Iris pigment epithelial cell (primary cell): ENCODE measurements at regions not wholly inside any gene's neighbourhood (a gene's known extent, or its start where the extent isn't known, plus 50 kb on each side); places are given as distances from the start of the nearest gene placed in this dataset.
"Not testable (repeated sequence)": the region's sequence is repeated elsewhere in the genome, so short reads cannot be mapped to it uniquely, and the experiment has no call there.

Source experiments
- DNase-seq: peaks from one replicate; pipeline ENCODE4 v3.0.0-alpha.2; 2011; ENCODE audit warnings: low read depth

DNA sequence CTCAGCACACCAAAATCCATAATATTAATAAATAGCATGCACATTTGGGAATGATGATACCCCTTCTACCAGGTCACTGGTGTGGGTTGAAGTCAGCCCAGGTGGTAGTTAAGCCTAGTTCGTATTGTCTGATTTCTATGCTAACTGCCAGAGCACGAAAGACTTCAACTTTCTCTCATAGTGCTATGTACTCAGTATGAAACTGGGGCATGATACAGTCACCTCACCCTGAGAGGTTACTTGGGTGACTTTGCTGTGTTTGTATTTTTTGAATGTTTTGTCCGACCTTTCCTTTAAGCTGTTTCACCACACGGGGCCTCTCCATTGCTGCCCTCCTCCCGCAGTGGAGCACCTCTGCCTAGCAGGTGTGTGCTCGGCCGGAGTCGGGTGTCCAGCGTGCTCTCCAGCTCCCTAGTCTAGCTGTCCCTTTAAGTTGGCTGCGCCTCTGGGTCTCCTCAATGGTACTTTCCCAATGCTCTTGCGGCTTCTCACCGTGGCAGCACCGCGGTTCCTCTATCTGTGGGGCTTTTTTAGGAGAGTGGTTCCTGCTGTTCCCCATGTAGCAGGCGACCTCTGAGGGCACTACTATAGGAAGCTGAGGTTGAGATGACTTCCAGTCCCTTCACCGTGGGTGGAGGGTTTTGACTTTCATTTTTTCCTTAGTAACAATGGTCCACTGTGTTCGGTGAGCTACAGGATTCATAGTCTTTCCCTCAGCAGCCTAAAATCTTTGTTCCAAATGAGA, 524.0 kb upstream of the PFKP start:
- DNase-seq, result no peak

DNA sequence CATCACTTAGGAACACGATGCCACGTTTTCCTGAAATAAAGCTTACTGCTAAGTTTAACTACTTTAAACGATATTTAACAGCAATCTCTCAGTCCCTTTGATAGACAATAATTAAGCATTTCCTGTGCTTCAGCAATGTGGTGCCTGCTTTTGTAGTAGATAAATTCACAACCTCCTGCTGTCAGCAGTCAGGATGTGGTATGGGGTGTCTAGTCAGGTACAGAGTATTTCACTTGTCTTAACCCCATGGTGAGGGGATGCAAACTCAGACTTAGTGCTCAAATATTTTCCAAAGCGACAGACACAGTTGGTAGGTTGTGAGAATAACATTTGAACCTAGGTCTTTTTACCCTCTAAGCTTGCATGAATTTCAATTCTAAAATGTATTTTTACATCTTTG, 526.2 kb upstream of the PFKP start:
- DNase-seq, result no peak

DNA sequence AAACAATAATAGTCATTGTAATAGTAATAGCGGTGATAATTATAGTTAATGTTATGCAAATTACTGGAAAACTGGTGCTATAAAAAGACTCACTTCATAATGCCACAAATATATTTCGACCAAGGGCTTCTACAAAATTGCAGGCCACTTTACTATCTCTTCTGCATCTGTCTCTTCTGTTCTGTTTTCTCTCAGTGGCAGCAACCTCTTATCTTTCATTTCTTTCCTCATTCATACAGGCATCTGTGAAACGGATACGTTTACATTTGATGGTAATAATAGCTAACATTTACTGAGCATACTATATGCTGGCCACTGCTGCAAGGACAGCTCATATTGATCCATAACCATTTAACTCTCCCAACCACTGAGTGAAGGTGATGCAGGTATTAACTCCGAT, 537.4 kb upstream of the PFKP start:
- no peak for DNase-seq

DNA sequence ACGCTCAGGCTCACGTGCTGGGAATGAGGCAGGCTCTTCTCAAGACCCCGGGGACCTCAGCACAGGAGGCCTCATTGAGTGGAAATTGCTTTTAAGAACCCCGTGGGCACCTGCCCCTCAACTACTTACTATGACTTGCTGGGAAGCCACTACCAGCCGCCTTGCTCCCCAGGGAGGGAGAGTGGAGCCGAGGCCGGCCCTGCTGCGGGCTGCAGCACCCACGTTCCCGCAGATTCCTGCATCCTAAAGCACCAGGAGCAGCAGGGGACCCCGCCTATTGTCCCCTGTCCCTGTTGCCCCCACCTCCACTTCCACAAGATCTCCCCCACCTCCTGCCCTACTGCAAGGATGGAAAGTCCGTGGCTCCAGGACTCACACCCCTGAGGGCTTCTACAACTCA, 541.6 kb upstream of the PFKP start:
- DNase-seq, result no peak

DNA sequence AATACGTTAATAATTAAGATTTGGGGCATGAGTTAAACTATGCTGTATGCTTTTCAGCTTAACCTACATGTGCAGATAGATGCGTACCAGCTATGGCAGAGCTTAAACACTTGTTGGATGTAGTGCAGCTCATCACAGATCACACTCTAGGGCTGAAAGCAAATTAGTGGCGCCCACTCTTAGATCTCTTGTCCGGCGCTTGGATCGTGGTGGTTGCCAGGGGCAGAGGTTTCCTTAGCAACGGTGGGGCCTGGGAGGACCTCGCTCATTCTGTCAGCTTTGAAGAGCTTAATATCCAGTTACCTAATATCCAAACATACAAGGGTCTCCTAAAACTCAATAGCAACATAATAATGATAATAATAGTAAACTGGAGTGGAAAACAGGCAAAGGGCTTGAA, 548.2 kb upstream of the PFKP start:
- no peak for DNase-seq

DNA sequence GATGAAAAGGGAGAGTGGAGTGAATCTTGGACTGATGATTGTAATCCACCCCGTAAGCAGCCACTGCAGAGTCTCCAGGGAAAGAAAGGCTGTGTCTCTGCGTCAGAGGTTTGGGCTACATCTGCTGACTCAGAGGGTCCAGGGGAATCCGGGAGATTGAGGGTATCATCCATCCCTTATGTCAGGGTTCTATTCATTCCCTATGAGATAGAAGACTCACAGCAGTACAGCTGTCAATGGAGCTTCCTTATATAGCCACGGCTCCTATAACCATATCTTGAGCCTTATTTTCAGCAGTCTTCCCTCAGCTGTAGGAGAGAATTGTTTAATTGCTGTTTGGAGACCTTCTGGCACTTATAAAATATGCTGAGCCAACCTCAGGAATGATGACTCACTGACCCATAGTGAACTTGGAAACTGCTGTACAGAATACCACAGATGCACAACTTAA, 558.2 kb upstream of the PFKP start:
- DNase-seq, result peak; percentile 31

DNA sequence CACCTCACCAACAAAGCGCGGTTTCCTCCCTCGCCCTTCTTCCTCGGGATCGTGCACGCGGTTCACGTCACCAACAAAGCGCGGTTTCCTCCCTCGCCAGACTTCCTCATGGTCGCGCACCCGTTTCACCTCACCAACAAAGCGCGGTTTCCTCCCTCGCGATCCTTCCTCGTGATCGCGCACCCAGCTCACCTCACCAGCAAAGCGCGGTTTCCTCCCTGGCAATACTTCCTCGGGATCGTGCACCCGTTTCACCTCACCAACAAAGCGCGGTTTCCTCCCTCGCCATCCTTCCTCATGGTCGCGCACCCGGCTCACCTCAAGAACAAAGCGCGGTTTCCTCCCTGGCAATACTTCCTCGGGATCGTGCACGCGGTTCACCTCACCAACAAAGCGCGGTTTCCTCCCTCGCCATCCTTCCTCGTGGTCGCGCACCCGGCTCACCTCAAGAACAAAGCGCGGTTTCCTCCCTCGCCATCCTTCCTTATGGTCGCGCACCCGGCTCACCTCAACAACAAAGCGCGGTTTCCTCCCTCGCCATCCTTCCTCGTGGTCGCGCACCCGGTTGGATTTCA, 565.9 kb upstream of the PFKP start:
- DNase-seq, result not testable (repeated sequence)

DNA sequence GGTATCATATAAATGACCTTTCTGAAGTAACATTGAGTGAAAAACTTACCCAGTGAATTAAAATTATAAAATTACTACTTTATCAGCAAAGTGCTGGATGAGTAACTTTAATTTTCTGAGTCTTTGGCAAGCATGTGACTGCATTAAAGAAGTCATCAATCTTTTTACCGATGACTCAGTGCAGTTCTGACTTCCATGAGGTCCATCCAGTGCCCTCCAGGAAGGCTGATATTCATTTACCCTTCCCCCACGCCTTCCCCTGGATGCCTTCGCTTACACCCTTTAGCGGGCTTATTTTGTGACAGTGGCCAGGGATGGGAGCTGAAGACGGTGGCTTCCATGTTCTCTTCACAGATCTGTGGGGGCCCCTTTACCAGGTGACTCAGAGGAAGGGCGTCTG, 572.9 kb upstream of the PFKP start:
- DNase-seq, result no peak

DNA sequence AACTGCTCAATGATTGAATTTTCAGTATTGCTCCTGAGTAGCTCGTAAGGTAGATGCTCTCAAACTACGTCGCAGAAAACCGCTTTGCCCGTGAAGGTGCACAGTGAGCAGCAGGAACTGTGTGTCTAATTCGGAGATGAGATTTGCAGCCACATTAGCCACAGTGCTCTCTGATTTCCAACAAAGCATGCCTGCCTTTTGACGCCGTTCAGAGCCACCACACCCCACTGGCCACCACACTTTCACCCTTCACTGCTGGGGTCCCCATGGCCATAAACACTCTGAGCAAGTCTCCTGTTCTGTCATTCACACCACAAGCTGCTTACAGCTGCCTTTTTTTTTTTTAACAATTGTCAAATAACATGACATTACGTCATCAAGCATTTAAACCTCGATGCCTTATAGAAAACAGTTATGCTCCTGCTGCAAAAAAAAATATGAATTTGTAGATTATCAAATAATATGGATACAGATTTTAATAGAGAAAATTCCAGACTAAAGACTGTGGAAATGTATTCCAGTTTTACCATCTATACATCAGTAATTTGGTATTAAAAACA, 578.8 kb upstream of the PFKP start:
- no peak for DNase-seq

DNA sequence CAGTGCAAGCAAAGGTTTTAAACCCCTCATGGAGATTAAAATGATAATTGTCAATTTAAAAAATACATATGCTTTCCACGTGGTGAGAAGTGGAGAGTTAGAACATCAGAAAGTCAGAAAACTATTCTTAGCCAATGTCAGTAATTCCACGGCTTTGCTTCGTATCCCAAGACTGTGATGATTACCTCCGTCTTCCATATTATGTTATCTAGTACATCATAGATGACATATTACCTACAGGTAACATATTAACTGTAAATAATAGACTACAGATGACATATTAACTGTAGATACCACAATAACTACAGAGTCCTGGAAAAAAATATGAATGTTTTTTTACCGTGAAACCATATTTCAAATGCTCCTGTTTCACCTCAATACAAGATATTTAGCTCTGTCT, 579.4 kb upstream of the PFKP start:
- DNase-seq, result no peak

DNA sequence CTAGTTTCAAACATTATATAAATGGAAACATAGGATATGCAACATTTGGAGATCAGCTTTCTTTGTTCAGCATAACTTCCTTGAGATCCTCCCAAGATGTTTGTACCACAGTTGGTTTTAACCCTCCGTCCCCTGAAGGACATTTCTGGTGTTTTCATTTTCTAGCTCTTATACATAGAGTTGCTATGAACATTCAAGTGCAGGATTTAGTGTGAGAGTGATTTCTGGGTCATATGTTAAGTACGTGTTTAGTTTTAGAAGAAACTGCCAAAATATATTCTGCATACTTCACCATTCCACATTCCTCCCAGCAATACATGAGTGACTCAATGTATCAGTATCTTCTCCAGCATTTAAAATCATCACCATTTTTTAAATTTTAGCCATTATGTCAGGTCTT, 588.7 kb upstream of the PFKP start:
- DNase-seq, result no peak

DNA sequence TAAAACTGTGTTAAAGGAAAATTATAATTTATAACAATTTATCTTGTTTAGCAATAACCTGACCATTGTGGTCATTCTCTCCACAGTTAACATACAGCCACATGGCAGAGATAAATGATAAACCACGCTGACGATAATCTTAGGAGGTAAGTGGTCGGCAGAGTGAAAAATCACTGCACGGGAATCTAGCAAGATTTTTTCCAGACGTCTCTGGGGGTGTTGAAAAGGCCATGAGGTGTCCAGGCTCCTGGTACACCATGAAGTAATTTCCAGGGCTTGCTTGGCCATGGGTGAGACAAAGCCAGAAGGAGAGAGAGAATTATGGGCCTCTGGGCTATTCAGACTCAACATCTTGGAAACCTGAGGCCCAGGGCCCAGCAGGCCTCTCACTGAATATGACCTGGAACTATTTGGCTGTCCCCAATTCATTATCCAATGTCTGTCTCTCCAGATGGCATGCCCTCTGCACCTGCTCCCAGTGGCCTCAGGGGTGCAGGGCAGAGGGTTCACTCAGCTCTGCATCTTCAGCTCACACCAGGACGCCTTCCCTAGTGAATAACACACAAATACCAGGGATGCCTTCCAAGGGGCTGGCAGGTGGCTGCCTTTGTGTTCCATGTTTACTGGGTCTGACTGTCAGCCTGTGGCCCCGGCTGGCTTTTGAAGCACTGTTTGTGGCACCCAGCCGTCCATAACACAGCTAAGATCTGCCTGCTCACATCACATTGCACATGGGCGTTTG, 590.4 kb upstream of the PFKP start:
- no peak for DNase-seq

DNA sequence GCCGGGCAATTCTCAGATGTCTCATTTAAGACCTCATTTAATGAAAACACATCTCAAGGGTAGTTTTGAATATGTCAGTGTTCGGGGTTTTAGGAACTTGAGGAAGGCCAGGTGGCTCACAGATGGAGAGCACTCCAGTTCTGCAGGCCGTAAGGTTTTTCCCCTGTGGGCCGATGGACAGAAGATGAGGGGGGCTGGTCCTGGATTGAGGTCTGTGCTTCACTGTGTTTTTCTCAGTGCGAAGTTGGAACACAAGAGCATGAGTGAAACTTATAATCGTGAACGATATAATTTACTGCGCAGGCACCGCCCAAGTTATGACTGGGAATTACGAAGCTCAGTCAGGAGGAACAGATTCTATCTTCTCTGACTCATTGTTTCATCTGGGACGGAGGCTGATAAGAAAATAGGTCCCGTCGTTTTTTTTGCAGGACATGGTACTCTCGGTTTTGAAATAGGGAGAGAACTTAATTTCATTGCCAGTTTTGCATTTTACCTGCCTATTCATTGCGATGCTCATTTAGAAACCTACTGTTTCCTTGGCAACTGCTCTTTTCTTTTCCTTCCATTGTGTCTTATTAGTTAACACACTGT, 591.0 kb upstream of the PFKP start:
- no peak for DNase-seq

DNA sequence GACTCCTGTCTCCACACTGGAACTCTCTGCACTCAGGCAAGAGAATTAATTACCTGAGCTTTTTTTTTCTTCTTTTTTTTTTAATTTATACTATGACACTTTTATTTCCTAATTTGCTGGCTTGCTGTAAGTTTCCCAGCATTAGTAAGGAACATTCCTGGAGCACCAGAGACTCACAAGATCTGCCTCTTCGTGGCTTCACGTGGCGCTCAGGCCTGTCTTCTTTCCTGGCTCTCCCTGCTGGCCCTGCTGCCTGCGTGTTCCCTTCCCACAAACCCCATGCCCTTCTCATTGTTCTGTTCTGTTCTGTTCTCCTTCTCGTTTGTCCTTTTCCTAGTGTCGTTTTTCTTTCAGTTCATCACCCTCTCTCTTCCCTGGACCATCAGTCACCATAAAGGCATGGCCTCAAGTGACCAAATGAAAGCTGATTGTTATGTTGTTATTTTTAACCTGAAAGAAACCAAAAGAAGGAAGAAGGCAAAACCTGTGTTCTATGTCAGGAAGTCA, 591.6 kb upstream of the PFKP start:
- DNase-seq, result no peak

DNA sequence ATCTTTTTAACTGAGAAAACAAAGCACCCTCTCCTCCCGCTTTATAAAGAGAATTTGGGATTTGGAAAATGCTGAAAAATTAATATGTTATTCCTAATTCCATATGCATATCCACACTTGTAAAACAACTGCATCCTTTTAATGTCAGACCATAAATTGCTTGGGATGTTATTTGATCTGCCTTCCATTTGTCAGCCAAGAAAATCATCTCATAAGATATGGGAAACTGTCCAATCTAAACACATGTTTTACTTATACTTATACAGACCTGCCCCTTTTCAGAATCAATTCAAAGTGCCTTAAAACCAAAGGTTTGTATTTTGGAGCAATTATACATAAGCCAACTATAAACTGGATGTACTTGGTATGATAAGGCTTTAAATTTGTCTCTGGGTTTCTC, 595.5 kb upstream of the PFKP start:
- no peak for DNase-seq

DNA sequence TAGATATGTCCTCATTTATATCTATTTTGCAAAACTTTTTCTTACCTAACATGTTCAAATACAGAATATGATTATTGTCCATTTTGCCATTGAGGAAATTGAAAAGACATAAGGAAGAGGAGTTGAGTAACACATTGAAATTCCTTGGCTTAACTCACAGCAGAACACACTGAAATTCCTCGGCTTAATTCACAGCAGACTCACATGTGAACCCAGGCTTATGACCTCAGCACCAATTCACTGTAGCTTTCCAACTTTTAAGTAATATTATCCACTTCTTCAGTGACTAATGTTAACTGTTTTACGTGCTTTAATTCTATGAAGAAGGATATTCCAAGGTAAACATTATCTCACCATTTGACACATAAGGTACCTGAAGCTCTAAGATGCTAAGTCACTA, 597.5 kb upstream of the PFKP start:
- no peak for DNase-seq

DNA sequence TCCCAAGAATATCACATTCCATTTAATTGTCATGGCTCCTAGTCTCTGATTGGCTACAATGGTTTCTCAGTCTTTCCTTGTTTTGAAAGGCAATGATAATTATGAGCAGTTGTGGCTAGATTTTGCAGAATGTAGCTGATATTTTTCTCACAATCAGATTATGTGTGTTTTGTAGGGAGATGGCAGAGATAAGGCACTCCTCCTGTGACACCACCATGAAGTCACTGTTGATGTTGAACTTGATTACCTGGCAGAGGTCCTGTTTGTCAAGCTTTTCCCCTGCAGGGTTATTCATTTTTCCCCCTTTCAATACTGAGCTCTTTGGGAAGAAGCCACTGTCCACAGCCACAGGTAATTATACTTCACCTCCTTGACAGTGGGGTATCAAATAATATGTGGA, 602.9 kb upstream of the PFKP start:
- DNase-seq, result no peak

DNA sequence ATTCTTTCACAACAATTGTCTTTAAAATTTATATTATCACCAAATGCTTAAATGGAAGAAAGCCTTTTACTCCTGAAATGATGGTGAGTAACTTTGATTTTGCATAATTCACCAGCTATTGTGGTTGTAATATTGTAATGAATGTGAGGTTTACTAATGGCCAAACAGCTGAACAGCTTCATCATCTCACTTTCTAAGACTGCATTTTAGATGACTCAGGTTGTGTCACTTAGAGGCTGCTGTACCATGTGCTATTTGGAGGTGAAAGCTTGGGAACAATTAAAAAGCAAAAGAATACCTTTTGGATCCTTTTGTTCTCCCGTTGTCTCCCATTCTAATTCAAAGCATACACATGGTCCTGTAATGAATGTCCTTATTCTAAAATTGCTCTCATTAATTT, 604.0 kb upstream of the PFKP start:
- DNase-seq, result no peak

DNA sequence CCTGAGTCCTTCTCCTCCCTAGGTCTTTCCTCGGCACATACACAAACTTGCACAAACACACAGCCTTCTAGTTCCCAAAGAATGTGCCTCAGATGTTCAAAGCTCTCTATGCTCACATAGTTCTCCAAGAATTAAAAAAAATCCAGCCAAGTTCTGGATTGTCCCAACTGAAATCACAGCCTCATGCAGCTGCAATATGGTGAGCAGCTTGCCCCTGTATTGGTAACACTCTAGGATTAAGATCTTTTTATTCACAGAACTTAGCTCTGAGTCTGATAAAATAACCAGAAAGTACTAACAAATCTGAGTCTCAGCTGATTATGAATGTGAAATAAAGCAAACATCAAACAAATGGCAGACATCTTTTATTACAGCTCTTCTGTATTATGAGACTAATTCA, 604.8 kb upstream of the PFKP start:
- no peak for DNase-seq

DNA sequence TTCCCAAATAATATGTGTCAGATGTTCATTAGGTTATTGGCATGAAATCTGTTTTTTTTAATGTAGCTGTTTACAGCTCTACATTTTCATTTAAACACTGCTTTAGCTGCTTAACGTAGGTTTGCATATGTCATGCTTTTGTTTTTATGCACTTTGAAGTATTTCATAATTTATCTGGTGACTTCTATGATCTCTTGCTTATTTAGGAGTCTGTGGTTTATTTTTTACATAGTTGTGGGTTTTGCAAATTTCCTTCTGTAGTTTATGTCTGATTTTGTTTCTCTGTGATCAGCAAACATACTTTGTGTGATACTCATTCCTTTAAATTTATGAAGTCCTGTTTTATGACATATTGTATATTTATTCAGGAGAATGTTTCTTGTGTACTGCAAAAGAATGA, 606.5 kb upstream of the PFKP start:
- DNase-seq, result no peak

DNA sequence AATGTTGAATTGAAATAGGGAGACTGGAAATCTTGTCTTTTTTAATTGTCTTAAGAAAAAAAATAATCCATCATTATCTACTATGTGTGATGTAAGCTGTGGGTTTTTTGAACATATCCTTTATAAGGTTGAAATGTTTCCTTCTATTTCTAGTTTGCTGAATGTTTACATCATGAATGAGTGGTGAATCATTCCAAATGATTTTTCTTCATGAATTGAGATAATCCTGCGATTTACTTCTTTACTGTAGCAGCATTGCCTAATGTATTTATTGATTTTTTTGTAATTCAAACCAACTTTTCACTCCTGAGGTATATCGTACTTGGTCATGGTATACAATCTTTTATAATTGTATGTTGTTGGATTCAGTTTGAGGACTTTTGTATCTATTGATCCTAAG, 607.6 kb upstream of the PFKP start:
- no peak for DNase-seq

DNA sequence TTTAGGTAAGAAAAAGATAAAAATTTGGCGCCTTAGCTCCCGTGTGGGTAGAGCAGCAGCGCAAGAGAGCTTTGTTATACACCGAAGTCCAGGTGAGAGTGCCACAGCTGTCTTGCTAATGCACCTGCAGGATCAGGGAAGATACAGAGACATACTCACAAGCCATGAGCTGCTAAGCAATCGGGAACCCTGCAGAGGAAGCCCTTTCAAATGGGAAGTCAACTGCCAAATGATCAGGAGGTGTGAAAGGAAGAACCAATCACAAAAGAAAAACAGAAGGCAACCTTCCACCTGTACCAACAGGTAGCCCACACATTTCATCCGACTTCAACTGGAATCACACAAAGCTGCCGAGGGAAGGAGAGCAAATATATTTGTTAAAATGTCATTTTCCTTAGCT, 610.5 kb upstream of the PFKP start:
- no peak for DNase-seq

DNA sequence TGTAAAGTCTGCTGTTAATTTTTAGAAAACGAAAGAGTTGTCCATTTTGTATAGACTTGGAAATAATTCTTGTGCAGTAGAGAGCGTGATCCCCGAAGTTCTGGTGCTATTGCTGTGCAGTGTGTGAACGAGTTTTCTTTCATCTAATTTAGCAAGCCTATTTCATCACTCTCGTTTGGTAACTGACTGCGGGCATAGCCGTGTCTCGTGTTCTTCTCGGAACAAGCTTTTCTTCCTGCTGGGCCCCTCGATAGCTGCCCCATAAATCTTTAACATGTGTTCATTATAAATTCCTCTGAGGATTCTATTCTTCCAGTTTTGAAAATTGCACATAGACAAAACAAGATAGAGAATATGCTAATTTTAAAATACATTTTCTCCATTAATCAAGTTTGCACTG, 622.0 kb upstream of the PFKP start:
- no peak for DNase-seq
